ENCODE measurements at regions not wholly inside any gene's neighbourhood (a gene's known extent, or its start where the extent isn't known, plus 50 kb on each side); places are given as distances from the start of the nearest gene placed in this dataset.
A peak's percentile ranks its signal among the peaks of the same experiment; 100 is the strongest.
"Not testable (repeated sequence)": the region's sequence is repeated elsewhere in the genome, so short reads cannot be mapped to it uniquely, and the experiment has no call there.

- TF ChIP-seq, protein P1, sequence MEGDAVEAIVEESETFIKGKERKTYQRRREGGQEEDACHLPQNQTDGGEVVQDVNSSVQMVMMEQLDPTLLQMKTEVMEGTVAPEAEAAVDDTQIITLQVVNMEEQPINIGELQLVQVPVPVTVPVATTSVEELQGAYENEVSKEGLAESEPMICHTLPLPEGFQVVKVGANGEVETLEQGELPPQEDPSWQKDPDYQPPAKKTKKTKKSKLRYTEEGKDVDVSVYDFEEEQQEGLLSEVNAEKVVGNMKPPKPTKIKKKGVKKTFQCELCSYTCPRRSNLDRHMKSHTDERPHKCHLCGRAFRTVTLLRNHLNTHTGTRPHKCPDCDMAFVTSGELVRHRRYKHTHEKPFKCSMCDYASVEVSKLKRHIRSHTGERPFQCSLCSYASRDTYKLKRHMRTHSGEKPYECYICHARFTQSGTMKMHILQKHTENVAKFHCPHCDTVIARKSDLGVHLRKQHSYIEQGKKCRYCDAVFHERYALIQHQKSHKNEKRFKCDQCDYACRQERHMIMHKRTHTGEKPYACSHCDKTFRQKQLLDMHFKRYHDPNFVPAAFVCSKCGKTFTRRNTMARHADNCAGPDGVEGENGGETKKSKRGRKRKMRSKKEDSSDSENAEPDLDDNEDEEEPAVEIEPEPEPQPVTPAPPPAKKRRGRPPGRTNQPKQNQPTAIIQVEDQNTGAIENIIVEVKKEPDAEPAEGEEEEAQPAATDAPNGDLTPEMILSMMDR (conservative IDR thresholded peaks at IDR 0.05; ENCODE audit: low read depth, low read length), result no peak
- peak overlapping the region; percentile 29 for H3K4me3 ChIP-seq (ENCODE audit: low read length)
- no peak for DNase-seq (ENCODE audit: low read depth)
Observed at GRCh38 chr7:152522571-152523067, 86.8 kb upstream of the KMT2C start.

DNA sequence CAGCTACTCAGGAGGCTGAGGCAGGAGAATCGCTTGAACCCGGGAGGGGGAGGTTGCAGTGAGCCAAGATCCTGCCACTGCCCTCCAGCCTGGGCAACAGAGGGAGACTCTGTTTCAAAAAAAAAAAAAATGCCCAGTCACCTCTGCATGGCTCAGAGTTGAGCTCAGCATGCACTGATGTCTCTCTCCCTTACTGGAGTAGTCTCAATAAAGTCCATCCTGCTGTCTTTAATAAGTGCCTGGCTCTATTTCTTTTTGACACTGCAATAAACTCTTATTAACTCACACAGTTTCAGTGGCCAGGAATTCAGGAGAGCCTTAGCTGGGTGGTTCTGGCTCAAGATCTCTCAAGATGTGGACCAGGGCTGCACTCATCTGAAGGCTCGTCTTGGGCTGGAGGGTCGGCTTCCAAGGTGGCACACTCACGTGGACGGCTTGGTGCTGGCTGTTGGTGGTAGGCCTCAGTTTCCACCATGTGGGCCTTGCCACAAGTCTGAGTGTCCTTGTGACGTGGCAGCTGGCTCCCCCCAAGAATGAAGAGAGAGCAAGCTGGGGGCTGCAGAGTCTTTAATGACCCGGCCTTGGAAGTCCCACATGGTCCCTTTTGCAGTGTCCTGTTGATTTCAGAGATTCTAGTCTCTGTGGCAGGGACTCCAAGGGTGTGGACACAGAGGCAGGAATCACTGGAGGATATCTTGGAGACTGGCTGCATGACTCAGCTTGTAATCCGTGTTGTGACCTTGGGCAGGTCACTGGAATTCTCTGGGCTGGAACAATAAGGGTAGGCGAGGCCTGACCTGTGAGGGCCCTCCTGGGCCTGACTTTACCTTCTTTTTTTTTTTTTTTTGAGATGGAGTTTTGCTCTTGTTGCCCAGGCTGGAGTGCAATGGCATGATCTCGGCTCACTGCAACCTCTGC is 85.9 kb upstream of the KMT2C start:
- TF ChIP-seq, protein P1 (conservative IDR thresholded peaks at IDR 0.05; ENCODE audit: low read depth, low read length), result no peak
- H3K4me3 ChIP-seq (ENCODE audit: low read length), result no peak overlapping the region
- DNase-seq (ENCODE audit: low read depth), result no peak

GRCh38 chr7:152520861-152521302 is 85.1 kb upstream of the KMT2C start:
- TF ChIP-seq, protein P1 (conservative IDR thresholded peaks at IDR 0.05; ENCODE audit: low read depth, low read length), result no peak

DNA sequence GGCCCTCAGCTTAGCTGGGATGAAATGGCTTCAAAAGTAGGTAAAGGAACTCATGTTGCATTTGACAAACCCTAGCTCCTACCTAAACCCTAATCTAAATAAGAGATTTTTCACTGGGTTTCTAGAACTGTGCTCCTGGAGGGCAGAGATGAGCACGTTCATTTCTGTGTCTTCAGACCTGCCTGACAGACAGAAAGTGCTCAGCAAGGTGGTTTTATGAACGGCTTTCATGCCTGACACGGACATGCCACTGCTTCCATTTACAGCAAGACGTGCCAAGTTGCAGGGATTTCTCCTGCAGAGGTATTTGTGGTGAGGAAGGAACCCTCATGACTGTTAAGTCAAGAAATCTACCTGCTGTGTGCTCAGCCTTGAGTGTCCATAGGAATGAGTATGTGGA is 83.5 kb upstream of the KMT2C start:
- DNase-seq (ENCODE audit: low read depth), result no peak

More at GRCh38 chr7:152520861-152521302, 85.1 kb upstream of the KMT2C start:
- DNase-seq (ENCODE audit: low read depth), result no peak
- H3K4me3 ChIP-seq (ENCODE audit: low read length), result no peak overlapping the region

DNA sequence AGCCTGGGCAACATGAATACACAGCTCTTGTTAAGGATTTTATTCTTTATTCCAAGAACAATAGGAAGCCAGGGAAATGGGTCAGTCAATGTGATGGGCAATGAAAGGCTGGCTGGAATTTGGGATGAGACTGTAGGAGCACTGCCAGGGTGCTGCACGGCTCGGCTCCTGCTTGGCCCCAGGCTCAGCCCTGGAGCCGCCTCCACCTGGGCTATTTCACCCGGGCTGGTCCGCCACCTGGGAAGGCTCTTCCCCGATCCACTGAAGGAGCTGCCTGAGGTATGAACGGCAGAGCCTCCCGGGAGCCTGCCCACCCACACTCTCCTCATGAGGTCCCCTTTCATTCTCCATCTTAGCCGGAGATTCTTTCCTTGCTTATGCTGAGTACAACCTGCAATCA is 80.4 kb upstream of the KMT2C start:
- DNase-seq (ENCODE audit: low read depth), result no peak
- TF ChIP-seq, protein P1 (conservative IDR thresholded peaks at IDR 0.05; ENCODE audit: low read depth, low read length), result no peak
- no peak overlapping the region for H3K4me3 ChIP-seq (ENCODE audit: low read length)

More for the DNA sequence above, 83.5 kb upstream of the KMT2C start:
- H3K4me3 ChIP-seq (ENCODE audit: low read length), result no peak overlapping the region
- TF ChIP-seq, protein P1 (conservative IDR thresholded peaks at IDR 0.05; ENCODE audit: low read depth, low read length), result no peak

DNA sequence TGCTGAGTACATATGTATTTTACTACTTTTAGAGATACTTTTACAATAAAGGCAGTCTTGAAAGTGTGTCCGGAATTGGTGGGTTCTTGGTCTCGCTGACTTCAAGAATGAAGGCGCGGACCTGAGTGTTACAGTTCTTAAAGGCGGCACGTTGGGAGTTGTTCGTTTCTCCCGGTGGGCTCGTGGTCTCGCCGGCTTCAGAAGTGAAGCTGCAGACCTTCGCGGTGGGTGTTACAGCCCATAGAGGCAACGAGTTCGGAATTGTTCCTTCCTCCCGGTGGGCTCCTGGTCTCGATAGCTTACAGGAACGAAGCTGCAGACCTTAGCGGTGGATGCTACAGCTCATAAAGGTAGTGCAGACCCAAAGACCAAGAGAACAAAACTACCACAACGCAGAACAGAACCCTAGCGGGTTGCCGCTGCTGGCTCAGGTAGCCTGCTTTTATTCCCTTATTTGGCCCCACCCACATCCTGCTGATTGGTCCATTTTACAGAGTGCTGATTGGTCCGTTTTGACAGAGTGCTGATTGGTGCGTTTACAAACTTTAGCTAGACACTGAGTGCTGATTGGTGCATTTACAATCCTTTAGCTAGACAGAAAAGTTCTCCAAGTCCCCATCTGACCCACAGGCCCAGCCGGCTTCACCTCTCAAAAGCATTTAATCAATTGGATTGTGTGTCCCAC is 79.6 kb upstream of the KMT2C start:
- H3K4me3 ChIP-seq (ENCODE audit: low read length); DNase-seq (ENCODE audit: low read depth): not testable (repeated sequence)

DNA sequence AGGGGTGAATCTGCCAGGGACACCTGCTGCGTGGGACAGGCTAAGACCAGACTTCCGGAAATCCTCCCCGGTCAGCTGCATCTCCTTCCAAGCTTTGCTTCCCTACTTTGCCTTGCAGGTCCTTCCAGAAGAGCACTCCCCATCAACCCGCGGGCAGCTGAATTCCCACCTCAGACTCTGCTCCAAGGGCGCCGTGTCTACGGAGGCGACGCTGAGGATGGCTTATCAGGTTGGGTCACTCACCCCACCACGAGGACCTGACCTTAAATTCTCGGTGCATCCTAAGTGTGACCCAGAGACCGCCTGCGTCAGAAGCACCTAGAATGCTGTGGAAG is 78.9 kb upstream of the KMT2C start:
- no peak for DNase-seq (ENCODE audit: low read depth)
- H3K4me3 ChIP-seq (ENCODE audit: low read length), result no peak overlapping the region
- TF ChIP-seq, protein P1 (conservative IDR thresholded peaks at IDR 0.05; ENCODE audit: low read depth, low read length), result no peak

Data from retinal pigment epithelial cell (primary cell).